AG04450 (cell line): ENCODE measurements at regions not wholly inside any gene's neighbourhood (a gene's known extent, or its start where the extent isn't known, plus 50 kb on each side); places are given as distances from the start of the nearest gene placed in this dataset.

Experiments
- CTCF ChIA-PET: fragments of 300-600, 350-600 bp; formaldehyde crosslinking; extraction: SDS; loops from one replicate; lab custom pipeline; 2022; ENCODE audit warnings: antibody characterized with exemption, inconsistent platforms; lab: Charles Lee
- POLR2A ChIA-PET: fragments of 350-600 bp; formaldehyde crosslinking; extraction: SDS; loops from one replicate; lab custom pipeline; 2021; ENCODE audit warnings: antibody characterized with exemption, inconsistent platforms; lab: Yijun Ruan, JAX
- DNase-seq: peaks from one replicate; pipeline ENCODE4 v3.0.0-alpha.2; 2011; ENCODE audit warnings: low read depth, low spot score
- H3K27ac ChIP-seq: one replicate; pipeline ENCODE4 v1.5.1; 2012; ENCODE audit warnings: low read depth, low read length, control low read depth
- H3K27me3 ChIP-seq: one replicate; pipeline ENCODE4 v1.6.0; 2012; ENCODE audit warnings: low read length; ENCODE audit not compliant: control insufficient read depth, insufficient read depth
- H3K4me3 ChIP-seq: 2 replicates; pipeline ENCODE4 v1.5.1; 2011; ENCODE audit warnings: mild to moderate bottlenecking, low read depth, low read length, control low read depth
- H3K9me3 ChIP-seq: 2 replicates; pipeline ENCODE4 v1.5.1; 2012; ENCODE audit warnings: low read length; ENCODE audit not compliant: control insufficient read depth, insufficient read depth
- CTCF ChIP-seq: IDR thresholded peaks from 2 replicates; pipeline ENCODE4 v1.5.1; 2011; ENCODE audit warnings: low read depth, low read length, control low read depth, inconsistent platforms

GRCh38 chr16:76676356-76676755, 399.2 kb downstream of the CNTNAP4 start:
- Histone ChIP-seq H3K4me3 (no peak overlapping the region), H3K27me3 (no peaks in the 10 kb centered on the region), H3K27ac (no peak overlapping the region), H3K9me3 (no peaks in the 10 kb centered on the region)
- TF ChIP-seq CTCF: no peak
- DNase-seq: no peak
- POLR2A ChIA-PET: no interaction called here
- CTCF ChIA-PET: no interaction called here

DNA sequence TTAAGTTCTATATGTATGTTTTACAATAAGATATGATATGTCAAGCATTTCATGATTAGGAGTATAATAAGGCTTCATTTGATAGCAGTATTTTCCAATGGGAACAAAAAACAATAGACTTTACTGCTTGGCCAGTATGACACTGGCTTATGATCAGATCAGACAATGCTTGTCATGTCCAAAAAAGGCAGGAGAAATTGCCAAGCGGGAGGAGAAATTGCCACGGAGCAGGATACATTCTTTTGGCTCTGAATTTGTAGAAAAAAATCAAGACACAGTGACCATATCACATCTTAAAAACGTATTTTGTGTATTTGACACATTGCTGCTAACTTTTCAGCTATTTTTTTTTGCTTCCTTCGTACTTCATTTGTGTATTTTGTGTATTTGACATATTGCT, 404.1 kb downstream of the CNTNAP4 start:
- POLR2A ChIA-PET: no interaction called here
- DNase-seq: no peak
- Histone ChIP-seq H3K27me3 (no peaks in the 10 kb centered on the region), H3K27ac (no peak overlapping the region), H3K9me3 (no peaks in the 10 kb centered on the region), H3K4me3 (no peak overlapping the region)
- TF ChIP-seq CTCF: no peak
- CTCF ChIA-PET: no interaction called here

DNA sequence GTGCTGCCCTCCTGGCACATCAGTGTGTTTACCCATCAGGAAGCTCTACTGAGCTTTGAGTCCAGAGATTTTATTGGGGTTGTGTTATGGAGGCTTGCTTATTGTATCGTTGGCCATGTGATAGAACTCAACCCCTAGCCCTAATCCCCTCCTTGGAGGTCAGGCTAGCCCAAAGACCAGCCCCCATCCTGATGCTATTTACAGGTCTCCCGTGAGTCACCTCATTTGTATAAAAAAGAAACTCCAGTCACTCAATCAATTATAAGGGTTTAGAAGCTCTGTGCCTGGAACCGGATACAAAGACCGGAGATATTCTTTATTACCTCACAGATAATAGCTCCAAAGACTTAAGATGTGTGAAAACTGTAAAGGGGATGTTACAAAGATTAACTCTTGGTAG, 405.9 kb downstream of the CNTNAP4 start:
- TF ChIP-seq CTCF: no peak
- CTCF ChIA-PET: no interaction called here
- Histone ChIP-seq H3K4me3 (no peak overlapping the region), H3K9me3 (no peaks in the 10 kb centered on the region), H3K27me3 (no peaks in the 10 kb centered on the region), H3K27ac (no peak overlapping the region)
- POLR2A ChIA-PET: no interaction called here
- no peak for DNase-seq

GRCh38 chr16:76696876-76697275, 419.7 kb downstream of the CNTNAP4 start:
- no peaks in the 10 kb centered on the region for H3K9me3 ChIP-seq
- H3K4me3 ChIP-seq: no peak overlapping the region
- H3K27me3 ChIP-seq: no peaks in the 10 kb centered on the region
- no peak overlapping the region for H3K27ac ChIP-seq
- CTCF ChIA-PET: no interaction called here
- TF ChIP-seq CTCF: no peak
- no peak for DNase-seq
- POLR2A ChIA-PET: no interaction called here

DNA sequence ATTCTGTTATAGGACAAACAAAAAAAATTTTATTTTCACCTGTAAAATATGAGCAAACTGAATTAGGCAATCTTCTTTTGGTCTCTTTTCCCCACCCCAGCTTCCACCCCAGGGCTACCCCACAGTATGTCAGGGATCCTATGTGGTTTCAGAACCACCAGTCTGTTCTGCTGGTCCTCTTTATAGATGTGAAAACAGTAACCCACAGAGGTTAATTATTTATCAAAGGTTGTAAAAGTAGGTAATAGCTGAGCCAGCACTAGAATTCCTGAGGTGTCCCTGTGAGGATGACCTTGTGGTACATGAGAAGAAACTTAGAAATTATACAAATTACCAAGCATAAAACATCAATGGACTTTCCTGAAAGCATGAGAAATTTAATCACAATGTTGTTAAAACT, 428.7 kb downstream of the CNTNAP4 start:
- TF ChIP-seq CTCF: no peak
- no peak for DNase-seq
- CTCF ChIA-PET: no interaction called here
- POLR2A ChIA-PET: no interaction called here
- H3K27ac ChIP-seq: no peak overlapping the region
- H3K4me3 ChIP-seq: no peak overlapping the region
- no peaks in the 10 kb centered on the region for H3K9me3 ChIP-seq
- no peaks in the 10 kb centered on the region for H3K27me3 ChIP-seq
